Fibroblast of skin of right quadriceps (primary cell): ENCODE measurements at regions not wholly inside any gene's neighbourhood (a gene's known extent, or its start where the extent isn't known, plus 50 kb on each side); places are given as distances from the start of the nearest gene placed in this dataset.

Experiments used
- DNase-seq: peaks from one replicate; pipeline ENCODE4 v3.0.0-alpha.2; 2013

DNA sequence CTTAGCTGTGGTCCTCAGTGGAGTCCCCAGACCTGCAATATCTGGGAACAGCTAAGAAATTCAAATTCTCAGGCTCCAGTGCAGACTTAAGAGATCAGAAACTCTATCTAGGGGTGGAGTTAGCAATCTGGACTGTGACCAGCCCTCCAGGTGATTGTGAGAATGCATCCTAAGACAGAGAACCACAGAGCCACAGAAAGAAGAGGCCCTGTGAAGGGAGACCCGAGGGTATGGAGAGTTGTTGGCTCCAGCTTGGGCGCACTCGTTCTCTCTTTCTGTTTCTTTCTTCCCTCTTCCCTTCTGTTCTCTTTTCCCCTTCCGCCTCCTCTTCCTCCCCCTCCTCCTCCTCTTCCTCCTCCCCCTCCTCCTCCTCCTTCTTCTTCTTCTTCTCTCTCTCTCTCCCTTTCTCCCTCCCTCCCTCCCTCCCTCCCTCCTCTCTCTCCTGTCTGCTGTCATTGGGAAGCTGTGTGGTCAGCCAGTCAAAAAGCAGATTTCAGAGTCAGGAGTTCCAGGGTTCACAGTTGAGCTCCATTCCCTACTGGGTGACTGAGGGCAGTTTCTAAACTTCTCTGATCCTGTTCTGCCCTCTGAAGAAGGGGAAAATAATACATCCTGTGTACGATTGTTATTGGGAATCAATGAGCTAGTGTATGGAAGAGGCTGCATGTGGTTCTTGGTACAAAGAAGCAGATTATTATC is 62.1 kb upstream of the STEAP1B start:
- no peak for DNase-seq

DNA sequence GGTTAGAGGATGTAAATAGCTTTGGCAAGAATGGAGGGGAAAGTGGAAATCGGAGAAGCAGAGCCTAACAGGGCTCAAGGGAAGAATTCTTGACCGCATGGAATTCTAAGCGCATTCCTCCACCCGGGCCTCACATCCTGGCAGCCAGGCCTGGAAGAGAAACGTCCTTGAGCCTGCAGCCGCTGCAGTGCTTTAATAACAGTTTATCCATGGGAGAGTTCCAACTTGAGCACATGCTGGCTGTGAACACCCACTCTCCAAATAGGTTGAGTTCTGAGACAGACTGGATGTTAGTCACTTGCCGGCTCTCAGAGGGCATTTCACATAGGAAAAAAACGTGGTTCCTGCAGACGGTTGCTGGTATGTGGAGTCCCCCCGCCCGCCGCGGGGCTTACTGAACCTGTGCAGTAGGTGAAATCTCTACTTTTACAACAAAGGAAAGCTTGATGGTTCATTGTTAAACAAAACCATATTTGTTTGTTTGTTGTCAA is 61.4 kb upstream of the STEAP1B start:
- peak; percentile 99 for DNase-seq

DNA sequence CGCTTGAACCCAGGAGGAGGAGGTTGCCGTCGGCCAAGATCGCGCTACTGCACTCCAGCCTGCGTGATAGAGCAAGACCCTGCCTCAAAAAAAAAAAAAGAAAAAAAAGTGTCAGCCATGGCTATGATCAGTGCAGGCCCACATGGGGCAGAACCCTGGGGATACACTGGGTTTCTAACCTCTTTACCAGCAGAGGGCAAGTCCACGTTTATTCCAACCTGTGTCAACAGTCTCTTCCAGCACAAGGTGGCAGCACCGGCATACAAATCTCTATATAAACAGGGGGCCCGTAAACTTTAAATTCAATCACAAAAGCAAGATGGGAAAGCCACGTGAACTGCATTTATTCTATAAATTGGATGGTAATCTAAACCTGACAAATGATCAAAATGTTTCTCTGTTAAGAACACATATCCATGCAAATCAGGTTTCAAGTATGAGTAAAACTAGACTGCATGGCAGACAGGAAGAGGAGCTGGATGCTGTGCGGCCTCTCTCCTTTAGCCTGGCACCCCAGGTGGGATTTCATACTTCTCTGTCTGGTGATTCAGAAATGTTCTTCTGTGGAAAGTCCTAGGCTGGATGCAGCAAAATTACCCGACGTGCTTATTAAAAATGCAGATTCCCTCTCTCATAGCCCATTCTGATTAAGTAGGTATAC is 60.0 kb upstream of the STEAP1B start:
- peak; percentile 81 for DNase-seq

GRCh38 chr7:22557167-22557566 is 57.2 kb upstream of the STEAP1B start:
- DNase-seq = no peak

GRCh38 chr7:22555476-22555875 is 55.5 kb upstream of the STEAP1B start:
- DNase-seq = no peak

DNA sequence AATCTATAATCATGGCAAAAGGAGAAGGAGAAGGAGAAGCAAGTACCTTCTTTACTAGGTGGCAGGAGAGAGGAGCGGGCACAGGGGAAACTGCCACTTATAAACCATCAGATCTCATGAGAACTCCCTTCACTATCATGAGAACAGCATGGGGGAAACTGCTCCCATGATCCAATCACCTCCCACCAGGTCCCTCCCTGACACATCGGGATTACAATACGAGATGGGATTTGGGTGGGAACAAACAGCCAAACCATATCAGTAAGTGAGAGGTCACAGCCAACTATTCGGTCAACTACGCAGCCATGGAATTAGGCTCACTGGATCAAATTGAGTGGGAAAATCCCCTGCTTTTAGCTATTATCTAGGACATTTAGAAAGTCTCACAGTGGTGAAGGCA is 54.2 kb upstream of the STEAP1B start:
- DNase-seq = no peak

DNA sequence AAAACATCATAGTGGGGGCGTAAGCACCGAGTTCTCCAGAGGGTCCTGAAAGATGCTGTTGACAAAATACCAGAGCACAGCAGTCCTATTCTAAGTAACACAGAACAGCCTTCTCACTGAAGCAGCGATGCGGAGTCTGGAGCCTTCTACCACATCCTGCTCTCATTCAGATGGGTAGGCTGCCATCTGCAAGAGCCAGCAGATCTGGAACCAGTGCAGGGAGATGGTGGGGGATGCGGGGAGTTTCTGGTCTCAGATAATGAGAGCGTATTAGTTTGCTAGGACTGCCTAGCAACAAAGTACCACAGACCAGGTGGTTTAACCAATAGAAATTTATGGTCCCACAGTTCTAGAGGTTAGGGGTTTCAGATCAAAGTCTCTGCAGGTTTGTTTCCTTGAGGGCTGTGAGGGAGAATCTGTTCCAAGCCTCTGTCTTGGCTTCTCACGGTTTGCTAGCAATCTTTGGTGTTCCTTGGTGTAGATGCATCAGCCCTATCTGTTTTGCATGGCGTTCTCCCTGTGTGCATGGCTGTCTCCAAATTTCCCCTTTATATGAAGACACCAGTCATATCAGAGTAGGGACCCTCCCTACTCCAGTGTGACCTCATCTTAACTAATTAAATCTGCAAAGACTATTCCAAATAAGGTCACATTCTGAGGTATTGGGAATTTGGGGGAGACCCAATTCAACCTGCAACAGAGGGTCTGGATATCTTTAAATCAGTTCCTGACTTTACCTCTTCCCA is 52.0 kb upstream of the STEAP1B start:
- DNase-seq = no peak

DNA sequence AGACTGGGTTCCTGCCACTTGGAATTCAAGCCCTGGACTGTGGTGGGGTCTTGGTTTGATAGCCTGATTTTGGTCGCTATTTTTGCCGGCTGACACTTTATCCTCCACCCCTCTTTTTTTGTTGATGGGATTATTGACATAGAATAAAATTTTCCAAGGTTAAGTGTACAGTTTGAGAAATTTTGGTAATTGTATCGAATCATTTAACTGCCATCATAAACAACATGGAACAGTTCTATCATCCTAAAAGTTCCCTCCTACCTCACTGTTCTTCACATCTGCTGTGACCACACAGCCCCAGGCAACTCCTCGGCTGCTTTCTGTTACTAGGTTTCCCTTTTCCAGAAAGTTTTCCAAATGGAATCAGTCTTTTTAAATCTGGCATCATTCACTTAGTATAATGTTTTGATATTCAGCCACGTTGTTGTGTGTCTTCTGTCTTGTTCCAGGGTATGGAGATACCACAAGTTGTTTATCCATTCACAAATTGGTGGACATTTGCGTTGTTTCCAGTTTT is 50.6 kb upstream of the STEAP1B start:
- DNase-seq = no peak

- DNase-seq = no peak
These were observed 49.9 kb upstream of the STEAP1B start for GRCh38 chr7:22549667-22550513.
